GM12878 (cell line): ENCODE measurements at regions not wholly inside any gene's neighbourhood (a gene's known extent, or its start where the extent isn't known, plus 50 kb on each side); places are given as distances from the start of the nearest gene placed in this dataset.
"Not testable (repeated sequence)": the region's sequence is repeated elsewhere in the genome, so short reads cannot be mapped to it uniquely, and the experiment has no call there.

Source experiments
- ATAC-seq: fragments of 200-7000 bp; cut with Tn5 transposase; 3 replicates; pipeline ENCODE4 v1.9.1; 2020; ENCODE audit warnings: mild to moderate bottlenecking, moderate library complexity
- BruUV-seq: library from RNA; stranded (reverse); fragments of 400-500 nt; replicated peaks from 2 replicates; lab custom pipeline; 2021; lab: Mats Ljungman, UMichigan
- CTCF ChIA-PET: fragments of 300-600 bp; sonication (Branson Sonifier 250); formaldehyde crosslinking; extraction: SDS; loops from one replicate; lab custom pipeline; 2021; ENCODE audit warnings: inconsistent platforms; lab: Yijun Ruan, JAX
- POLR2A ChIA-PET: fragments of 350-600 bp; formaldehyde crosslinking; extraction: SDS; loops from one replicate; lab custom pipeline; 2021; ENCODE audit warnings: inconsistent platforms; lab: Charles Lee
- RAD21 ChIA-PET: fragments of 300-600 bp; sonication (Branson Sonifier 250); formaldehyde crosslinking; loops from one replicate; lab custom pipeline; 2023; ENCODE audit warnings: antibody characterized with exemption; ENCODE audit not compliant: unreplicated experiment; lab: Charles Lee
- SMC1A ChIA-PET: fragments of 300-600 bp; sonication (Branson Sonifier 250); formaldehyde crosslinking; loops from one replicate; lab custom pipeline; 2023; ENCODE audit not compliant: unreplicated experiment, uncharacterized antibody; lab: Charles Lee
- DNase-seq: peaks from one replicate; pipeline ENCODE4 v3.0.0-alpha.2; 2011; ENCODE audit warnings: low read depth, low spot score
- FAIRE-seq: peaks from 3 replicates; lab custom pipeline; 2011; peaks lifted over from hg19 to GRCh38; lab: Jason Lieb, UNC
- H2AFZ ChIP-seq: 2 replicates; pipeline ENCODE4 v1.6.0; 2011; ENCODE audit warnings: low read depth, low read length, control low read depth; ENCODE audit not compliant: control insufficient read depth
- H3K27ac ChIP-seq: 2 replicates; pipeline ENCODE4 v1.5.1; 2011; ENCODE audit warnings: control low read depth; ENCODE audit not compliant: control insufficient read depth, insufficient read depth
- H3K27me3 ChIP-seq, 2 experiments: replicated peaks in 1 of 2; 2 replicates each; pipeline versions ENCODE4 v1.6.0 to v1.6.1; 2011; ENCODE audit warnings: low read length in 1 of 2; ENCODE audit not compliant: control insufficient read depth in 2 of 2, insufficient read depth in 2 of 2
- H3K36me3 ChIP-seq, 2 experiments: 2 replicates each; pipeline ENCODE4 v1.5.1; 2011; ENCODE audit warnings: low read length in 1 of 2; ENCODE audit not compliant: control insufficient read depth in 2 of 2, insufficient read depth in 2 of 2
- H3K4me1 ChIP-seq: 2 replicates; pipeline ENCODE4 v1.6.1; 2011; ENCODE audit warnings: mild to moderate bottlenecking, low read length, moderate library complexity, mixed read lengths; ENCODE audit not compliant: control insufficient read depth, insufficient read depth
- H3K4me2 ChIP-seq: 2 replicates; pipeline ENCODE4 v1.6.0; 2011; ENCODE audit warnings: control low read depth; ENCODE audit not compliant: control insufficient read depth, insufficient read depth
- H3K4me3 ChIP-seq: fragments of 200-600 bp; sonication (generic); 2 replicates; pipeline ENCODE4 v1.5.1; 2016
- H3K79me2 ChIP-seq: 2 replicates; pipeline ENCODE4 v1.6.0; 2011; ENCODE audit warnings: low read length; ENCODE audit not compliant: control insufficient read depth, insufficient read depth
- H3K9ac ChIP-seq: 2 replicates; pipeline ENCODE4 v1.8.0; 2011; ENCODE audit warnings: low read length, control low read depth, mixed read lengths; ENCODE audit not compliant: control insufficient read depth, insufficient read depth
- H3K9me3 ChIP-seq: replicated peaks from 3 replicates; pipeline ENCODE4 v1.5.1; 2011; ENCODE audit warnings: mild to moderate bottlenecking, low read length; ENCODE audit not compliant: control insufficient read depth, insufficient read depth
- H4K20me1 ChIP-seq: 2 replicates; pipeline ENCODE4 v1.6.0; 2011; ENCODE audit not compliant: control insufficient read depth, insufficient read depth
- WGBS: methylation state at CpG from one replicate; pipeline ENCODE4 v1.1.6; 2016; ENCODE audit warnings: low lambda C conversion rate; ENCODE audit not compliant: insufficient replicate concordance, insufficient coverage; ENCODE audit errors: missing lambda C conversion rate; 5-methylcytosine and 5-hydroxymethylcytosine counted together
- in situ Hi-C: fragments of 300-500 bp; cut with MboI; formaldehyde crosslinking; loops from 9 replicates; pipeline ENCODE4 v1.14.3; 2018; ENCODE audit warnings: mixed read lengths
- intact Hi-C: fragments of 100-400 bp; cut with micrococcal nuclease; formaldehyde crosslinking; loops from one replicate; pipeline ENCODE4 v1.14.2; 2022; ENCODE audit not compliant: unreplicated experiment

DNA sequence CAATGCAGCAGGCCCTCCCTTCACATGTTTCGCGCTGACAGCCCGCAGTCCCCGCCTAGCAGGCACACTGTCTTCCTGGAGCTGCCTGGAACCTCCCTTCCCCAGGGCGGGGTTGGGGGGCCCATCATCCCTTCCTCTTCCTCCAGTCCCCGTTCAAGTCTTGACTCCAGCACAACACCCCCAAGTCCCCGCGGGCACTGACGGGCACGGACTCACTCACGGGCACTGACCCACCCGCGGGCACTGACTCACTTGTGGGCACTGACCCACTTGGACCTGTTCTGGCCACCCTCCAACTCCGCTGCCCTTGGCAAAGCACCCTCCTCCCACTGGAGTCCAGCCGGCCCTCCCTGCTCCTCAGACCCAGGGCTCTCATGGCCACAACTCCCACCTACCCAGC lies 5376.7 kb upstream of the TPTE start:
- H3K9ac ChIP-seq, ATAC-seq, FAIRE-seq, H2AFZ ChIP-seq, H3K4me2 ChIP-seq, H3K4me3 ChIP-seq, H3K36me3 ChIP-seq, DNase-seq, RAD21 ChIA-PET, CTCF ChIA-PET, H3K4me1 ChIP-seq, H3K27ac ChIP-seq, in situ Hi-C loops, H3K27me3 ChIP-seq, H4K20me1 ChIP-seq, intact Hi-C loops, H3K9me3 ChIP-seq, POLR2A ChIA-PET, BruUV-seq, SMC1A ChIA-PET, H3K79me2 ChIP-seq: not testable (repeated sequence)
- WGBS, result 100% methylated on average over 7 of the region's 15 CpGs

- peak; percentile 92 for ATAC-seq
- H3K9me3 ChIP-seq, H3K9ac ChIP-seq, H3K36me3 ChIP-seq, in situ Hi-C loops, H3K4me3 ChIP-seq, RAD21 ChIA-PET, intact Hi-C loops, H3K4me1 ChIP-seq, CTCF ChIA-PET, FAIRE-seq, H2AFZ ChIP-seq, H3K79me2 ChIP-seq, H3K4me2 ChIP-seq, H4K20me1 ChIP-seq, POLR2A ChIA-PET, H3K27me3 ChIP-seq, H3K27ac ChIP-seq, BruUV-seq, SMC1A ChIA-PET, DNase-seq: not testable (repeated sequence)
- 80% methylated on average over 1 of the region's 18 CpGs for WGBS
Observed at GRCh38 chr21:5147685-5148084, 5373.7 kb upstream of the TPTE start.

GRCh38 chr21:5149222-5149621 lies 5372.2 kb upstream of the TPTE start:
- H3K9ac ChIP-seq, H3K4me2 ChIP-seq, H3K9me3 ChIP-seq, FAIRE-seq, BruUV-seq, CTCF ChIA-PET, H3K27me3 ChIP-seq, H2AFZ ChIP-seq, intact Hi-C loops, H3K79me2 ChIP-seq, in situ Hi-C loops, DNase-seq, POLR2A ChIA-PET, ATAC-seq, H3K4me3 ChIP-seq, H3K27ac ChIP-seq, SMC1A ChIA-PET, H4K20me1 ChIP-seq, H3K4me1 ChIP-seq, RAD21 ChIA-PET, H3K36me3 ChIP-seq: not testable (repeated sequence)
- WGBS, result 100% methylated on average over 8 of the region's 14 CpGs
